Caki2 (cell line): ENCODE measurements at regions not wholly inside any gene's neighbourhood (a gene's known extent, or its start where the extent isn't known, plus 50 kb on each side); places are given as distances from the start of the nearest gene placed in this dataset.
"Not testable (repeated sequence)": the region's sequence is repeated elsewhere in the genome, so short reads cannot be mapped to it uniquely, and the experiment has no call there.

Experiments used
- DNase-seq: peaks from one replicate; pipeline ENCODE4 v3.0.0-alpha.2; 2015; ENCODE audit warnings: low read depth
- in situ Hi-C: cut with HindIII; loops from 2 replicates; pipeline ENCODE4 v1.10.0; 2016; ENCODE audit warnings: low sequenced_read_pairs, low pct_unique_long_range_greater_than_20kb, mixed read lengths

- no peak for DNase-seq
- in situ Hi-C loops = no loop called here
Measured at GRCh38 chr1:58943776-58944175, 159.9 kb upstream of the JUN start.

DNA sequence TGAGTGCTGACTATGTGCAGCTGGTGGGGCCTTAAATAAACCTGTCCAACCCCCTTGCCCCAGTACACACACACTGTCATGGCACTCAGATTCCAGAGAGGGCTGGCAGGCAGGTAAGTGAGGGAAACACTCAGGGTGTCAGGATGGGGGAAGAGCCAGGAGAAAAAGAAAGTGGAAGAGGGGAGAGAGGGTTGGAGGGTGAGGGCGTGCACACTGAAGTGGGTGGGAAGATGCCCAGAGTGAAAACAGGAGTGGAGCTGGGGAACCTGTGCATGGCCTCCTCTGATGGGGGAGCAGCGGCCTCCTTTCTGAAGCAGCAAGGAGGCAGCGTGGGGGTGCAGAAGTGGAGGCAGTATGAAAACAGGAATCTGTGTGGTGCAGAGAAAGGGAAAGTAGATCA, 160.6 kb upstream of the JUN start:
- no peak for DNase-seq
- in situ Hi-C loops = no loop called here

- in situ Hi-C loops = no loop called here
- no peak for DNase-seq
Measured at GRCh38 chr1:58946390-58946789, 162.5 kb upstream of the JUN start.

GRCh38 chr1:58948671-58949070, 164.8 kb upstream of the JUN start:
- no peak for DNase-seq
- in situ Hi-C loops = no loop called here

DNA sequence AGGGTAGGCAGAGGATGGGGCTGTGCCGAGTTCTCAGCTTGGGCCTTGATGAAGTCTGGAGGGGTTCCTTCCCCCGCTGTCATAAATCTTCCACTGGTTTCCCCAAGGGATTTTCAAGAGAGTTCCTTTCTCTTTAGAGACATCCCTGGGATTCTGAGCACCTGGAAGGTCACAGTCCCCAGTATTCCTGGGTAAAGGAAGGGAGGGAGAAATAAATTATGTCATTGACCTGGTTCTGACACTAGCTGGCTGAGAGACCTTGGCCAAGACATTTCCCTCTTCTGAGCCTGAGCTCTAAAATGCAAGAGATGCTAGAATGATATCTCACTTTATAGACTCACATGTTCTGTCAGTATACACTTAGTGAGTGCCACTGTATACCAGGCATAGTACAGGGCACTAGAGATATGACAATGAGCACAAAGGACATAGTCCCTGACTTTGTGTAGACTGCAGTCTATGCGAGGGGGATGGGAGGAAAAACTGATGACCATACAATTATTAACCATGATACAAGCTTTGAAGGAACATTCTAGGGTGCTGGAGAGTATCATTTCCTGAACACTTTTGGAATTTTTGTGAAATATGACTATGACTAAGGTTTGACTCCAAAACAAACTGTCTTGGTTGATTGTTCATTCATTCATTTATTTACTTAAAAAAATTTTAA, 165.8 kb upstream of the JUN start:
- in situ Hi-C loops = no loop called here
- no peak for DNase-seq

DNA sequence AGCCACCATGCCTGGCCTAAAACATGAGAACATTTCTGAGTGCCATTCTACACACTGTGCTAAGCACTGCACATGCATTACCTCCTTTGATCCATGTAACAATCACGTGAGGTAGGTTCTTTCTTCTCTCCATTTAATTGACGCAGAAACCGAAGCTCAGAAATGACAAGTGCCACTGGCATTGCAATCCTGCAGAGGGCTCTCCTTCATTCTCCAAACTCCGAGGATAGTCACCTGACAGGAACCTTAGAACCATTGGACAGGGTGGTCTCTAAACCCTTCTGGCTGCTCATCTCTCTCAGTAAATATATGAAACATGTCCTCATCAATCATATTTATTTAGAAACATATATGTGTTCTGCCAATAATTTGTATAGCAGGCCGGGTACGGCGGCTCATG, 167.1 kb upstream of the JUN start:
- in situ Hi-C loops = no loop called here

DNA sequence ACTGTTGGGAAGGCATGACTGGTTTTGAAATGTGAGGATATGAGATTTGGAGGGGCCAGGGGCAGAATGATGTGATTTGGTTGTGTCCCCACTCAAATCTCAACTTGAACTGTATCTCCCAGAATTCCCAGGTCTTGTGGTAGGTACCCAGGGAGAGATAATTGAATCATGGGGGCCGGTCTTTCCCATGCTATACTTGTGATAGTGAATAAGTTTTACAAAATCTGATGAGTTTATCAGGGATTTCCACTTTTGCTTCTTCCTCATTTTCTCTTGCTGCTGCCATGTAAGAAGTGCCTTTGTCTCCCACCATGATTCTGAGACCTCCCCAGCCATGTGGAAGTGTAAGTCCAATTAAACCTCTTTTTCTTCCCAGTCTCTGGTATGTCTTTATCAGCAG, 170.1 kb upstream of the JUN start:
- DNase-seq, in situ Hi-C loops: not testable (repeated sequence)

More for the DNA sequence above, 167.1 kb upstream of the JUN start:
- DNase-seq = no peak

- in situ Hi-C loops, DNase-seq: not testable (repeated sequence)
Measured at GRCh38 chr1:58963287-58963686, 179.4 kb upstream of the JUN start.

DNA sequence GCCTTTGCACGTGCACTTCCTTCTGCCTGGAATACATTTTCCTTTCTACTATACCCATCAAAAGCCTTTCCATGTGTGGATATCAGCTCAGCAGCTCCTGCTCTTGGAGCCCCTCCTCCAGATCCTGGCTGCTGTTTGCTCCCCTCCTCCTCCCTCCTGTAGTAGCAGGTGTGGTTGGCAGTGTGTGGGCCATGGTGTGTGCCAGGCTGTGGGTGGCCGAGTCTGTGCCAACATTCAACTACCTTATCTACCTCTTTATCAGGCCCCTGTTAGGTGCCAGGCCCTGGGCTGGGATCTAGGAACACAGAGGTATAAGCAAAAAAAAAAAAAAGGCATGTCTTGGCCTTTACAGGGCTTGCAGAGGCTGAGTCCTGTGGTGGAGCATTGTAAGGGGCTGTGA, 180.6 kb upstream of the JUN start:
- in situ Hi-C loops = no loop called here
- DNase-seq = no peak

- no peak for DNase-seq
- in situ Hi-C loops = no loop called here
Measured at GRCh38 chr1:58964880-58965279, 181.0 kb upstream of the JUN start.

DNA sequence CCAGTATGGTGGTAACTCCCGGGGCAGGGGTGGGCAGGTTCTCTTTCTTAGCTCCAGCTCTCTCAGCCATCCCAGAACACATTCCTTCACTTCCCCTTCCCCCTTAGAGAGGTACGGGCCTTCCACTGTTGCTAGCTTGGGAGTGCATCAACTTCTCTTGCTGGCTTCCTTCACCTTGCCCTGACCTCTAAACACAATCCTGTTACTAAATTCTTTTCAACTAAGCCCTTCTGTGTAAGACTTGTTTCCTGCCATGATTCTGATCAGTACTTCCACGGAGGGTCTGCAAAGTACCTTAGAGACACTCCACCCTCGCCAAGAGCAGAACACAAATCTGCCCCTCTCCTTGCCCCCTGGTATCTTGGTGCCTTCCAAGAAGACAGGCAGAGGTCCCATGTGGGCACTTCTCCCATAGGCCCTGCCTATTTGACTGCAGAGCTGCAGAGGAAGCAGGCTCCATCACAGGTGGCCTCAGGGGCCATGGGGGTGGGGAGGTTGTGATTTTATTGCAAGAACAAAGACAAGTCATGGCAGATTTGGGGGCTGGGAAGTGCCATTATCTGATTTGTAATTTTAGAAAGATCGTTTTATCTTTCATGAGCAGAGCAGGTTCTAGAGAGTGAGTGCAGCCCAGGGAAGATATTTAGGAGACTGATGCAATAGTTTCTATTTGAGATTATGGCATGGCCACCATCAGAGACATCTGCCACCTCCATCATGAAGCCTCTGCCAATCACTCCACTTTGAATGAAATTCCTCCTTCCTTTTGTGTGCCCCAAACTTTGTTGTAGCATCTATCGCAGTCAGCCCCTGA, 182.5 kb upstream of the JUN start:
- no peak for DNase-seq
- in situ Hi-C loops = no loop called here

GRCh38 chr1:58966917-58967740, 183.3 kb upstream of the JUN start:
- in situ Hi-C loops = no loop called here
- no peak for DNase-seq

GRCh38 chr1:58968360-58968952, 184.6 kb upstream of the JUN start:
- in situ Hi-C loops = no loop called here
- peak; percentile 3 for DNase-seq

- in situ Hi-C loops, DNase-seq: not testable (repeated sequence)
Measured at GRCh38 chr1:58969176-58969575, 185.3 kb upstream of the JUN start.

DNA sequence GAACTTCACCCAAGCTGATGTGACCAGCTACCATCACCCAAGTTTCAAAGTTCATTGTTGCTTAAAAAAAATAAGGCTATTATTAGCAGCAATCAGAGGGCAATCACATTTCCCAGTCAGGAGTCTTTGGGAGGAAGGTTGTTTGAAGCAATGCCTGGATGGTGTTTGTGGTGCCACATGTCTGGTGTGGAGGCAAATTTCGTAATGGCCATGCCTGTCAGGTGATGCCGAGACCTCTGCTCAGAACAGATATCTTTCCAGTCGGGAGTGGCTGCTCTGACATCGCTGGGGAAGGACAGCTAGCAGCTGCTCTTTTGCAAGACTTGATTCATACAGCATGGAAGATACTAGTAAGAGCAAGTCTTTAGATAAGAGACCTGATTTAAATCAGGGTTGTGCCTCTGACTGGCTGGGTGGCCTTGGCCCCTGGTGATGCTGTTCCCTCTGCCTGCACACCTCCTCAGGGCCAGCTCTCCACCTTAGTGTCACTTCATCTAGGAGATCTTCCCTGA, 187.8 kb upstream of the JUN start:
- no peak for DNase-seq

DNA sequence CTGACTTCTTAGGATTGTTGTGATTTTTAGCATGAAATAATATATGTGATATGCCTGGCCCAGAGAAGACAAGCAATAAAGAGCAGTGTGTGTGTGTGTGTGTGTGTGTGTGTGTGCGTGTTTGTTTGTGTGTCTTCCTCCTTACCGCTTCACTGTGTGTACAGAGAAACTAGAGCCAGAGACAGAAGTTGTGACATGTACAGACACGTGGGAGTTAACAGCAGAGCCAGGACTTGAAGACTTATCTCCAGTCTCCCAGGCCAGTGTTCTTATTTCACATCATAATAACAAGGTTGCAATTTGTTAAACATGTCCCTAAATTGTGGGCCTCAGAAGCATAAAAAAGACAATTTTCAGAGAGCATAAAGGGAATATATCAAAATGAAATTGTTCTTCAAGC, 192.0 kb upstream of the JUN start:
- in situ Hi-C loops = no loop called here

More for the DNA sequence above, 187.8 kb upstream of the JUN start:
- in situ Hi-C loops = no loop called here

DNA sequence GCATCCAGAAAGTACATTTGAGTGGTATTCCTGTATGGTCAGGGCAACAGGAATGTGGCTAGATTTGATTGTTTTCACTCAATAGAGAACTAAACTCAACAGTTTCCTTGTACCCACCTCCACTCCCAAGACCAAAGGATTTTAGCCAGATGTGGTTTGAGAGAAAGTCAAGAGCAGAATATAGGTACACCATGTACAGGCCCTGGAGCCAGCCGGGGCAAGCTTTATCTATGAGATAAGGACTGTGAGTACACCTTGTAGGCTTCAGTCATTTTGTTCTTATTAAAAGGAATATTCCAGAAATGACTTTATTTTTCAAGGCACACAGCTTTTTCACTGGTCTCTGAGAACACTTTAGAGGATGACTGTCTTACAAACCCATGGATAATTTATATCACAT, 192.4 kb upstream of the JUN start:
- in situ Hi-C loops = no loop called here

More for the DNA sequence above, 192.0 kb upstream of the JUN start:
- no peak for DNase-seq

DNA sequence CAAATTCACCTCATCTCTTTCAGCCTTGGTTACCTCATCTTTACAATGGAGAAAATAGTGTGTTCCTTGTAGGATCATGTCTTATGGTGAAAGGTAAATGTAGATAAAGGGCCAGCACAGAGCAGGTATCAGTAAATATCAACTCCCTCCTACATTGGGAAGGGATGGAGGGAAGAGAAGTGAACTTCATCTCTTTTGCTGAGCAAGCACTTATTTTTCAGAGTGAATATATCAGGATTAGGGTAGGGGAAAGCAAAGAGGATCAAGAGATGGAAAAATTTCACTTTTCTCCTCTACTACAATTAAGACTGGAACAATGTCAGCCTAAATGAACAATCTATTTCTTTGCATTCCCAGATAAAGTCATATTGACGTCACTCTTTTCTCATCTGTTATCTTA, 193.8 kb upstream of the JUN start:
- in situ Hi-C loops = no loop called here

More for the DNA sequence above, 192.4 kb upstream of the JUN start:
- DNase-seq = no peak

More for the DNA sequence above, 193.8 kb upstream of the JUN start:
- no peak for DNase-seq
